BJ (cell line): ENCODE measurements at regions not wholly inside any gene's neighbourhood (a gene's known extent, or its start where the extent isn't known, plus 50 kb on each side); places are given as distances from the start of the nearest gene placed in this dataset.
"Not testable (repeated sequence)": the region's sequence is repeated elsewhere in the genome, so short reads cannot be mapped to it uniquely, and the experiment has no call there.

ENCODE experiments used
- CTCF ChIA-PET: fragments of 350-600 bp; formaldehyde crosslinking; extraction: SDS; loops from one replicate; lab custom pipeline; 2021; ENCODE audit warnings: antibody characterized with exemption, inconsistent platforms; lab: Yijun Ruan, JAX
- POLR2A ChIA-PET: fragments of 300-600 bp; sonication (Branson Sonifier 250); formaldehyde crosslinking; extraction: SDS; loops from one replicate; lab custom pipeline; 2021; ENCODE audit warnings: antibody characterized with exemption; lab: Charles Lee
- DNase-seq: peaks from one replicate; pipeline ENCODE4 v3.0.0-alpha.2; 2011; ENCODE audit warnings: low read depth
- H3K27me3 ChIP-seq: 2 replicates; pipeline ENCODE4 v1.6.0; 2011; ENCODE audit warnings: low read length; ENCODE audit not compliant: control insufficient read depth, insufficient read depth
- H3K36me3 ChIP-seq: 2 replicates; pipeline ENCODE4 v1.5.1; 2011; ENCODE audit warnings: low read length; ENCODE audit not compliant: control insufficient read depth, insufficient read depth
- H3K4me3 ChIP-seq: 2 replicates; pipeline ENCODE4 v1.5.1; 2011; ENCODE audit warnings: low read depth, mild to moderate bottlenecking, control low read depth, low read length
- TF ChIP-seq, protein P1 (sequence below): IDR thresholded peaks from 2 replicates; pipeline ENCODE4 v1.5.1; 2011; ENCODE audit warnings: low read depth, mild to moderate bottlenecking, control low read depth, inconsistent platforms, low read length, moderate library complexity; ENCODE audit not compliant: insufficient read depth

DNA sequence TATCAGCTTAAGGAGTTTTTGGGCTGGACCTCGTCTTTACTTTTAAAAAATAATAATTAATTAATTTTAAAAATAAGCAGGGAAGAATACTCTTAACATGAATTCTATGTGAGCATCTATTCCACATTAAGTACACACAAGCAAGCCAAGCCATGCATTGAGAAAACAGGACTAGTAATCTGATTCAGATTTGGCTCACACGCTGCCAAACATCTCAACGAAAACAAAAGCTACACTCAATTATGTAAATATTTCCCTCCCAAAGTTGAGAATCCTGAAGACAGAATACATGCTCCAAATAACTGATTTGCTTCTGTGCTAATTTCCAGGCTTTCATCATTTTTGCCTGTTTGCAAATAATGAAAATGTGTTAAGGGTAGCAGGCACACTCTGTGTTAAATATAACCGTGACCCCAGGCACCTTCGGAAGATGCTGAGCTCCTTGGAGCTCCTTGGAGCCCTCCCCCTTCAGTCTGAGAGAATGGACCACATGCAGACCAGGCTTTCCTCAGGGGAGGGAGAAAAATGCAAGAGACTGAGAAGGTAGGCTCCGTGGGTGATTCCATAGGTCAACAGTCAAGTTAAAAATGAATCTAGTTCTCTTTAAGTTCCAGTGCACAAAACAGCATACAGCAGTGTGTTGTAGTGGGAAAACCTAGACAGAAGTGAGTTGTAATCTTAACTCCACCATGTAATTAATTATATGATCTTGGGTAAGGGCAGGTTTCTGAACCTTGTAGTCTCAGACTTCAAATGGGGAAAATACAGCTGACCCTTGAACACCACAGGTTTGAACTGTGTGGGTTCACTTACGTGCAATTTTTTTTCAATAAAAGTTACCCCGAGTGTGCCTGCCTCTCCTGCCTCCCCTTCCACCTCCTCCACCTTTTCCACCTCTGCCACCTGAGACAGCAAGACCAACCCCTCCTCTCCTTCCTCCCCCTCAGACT, 161.3 kb upstream of the RREB1 start:
- DNase-seq: no peak
- H3K27me3 ChIP-seq: no peaks in the 10 kb centered on the region
- ChIA-PET CTCF (no interaction called here), POLR2A (no interaction called here)
- no peaks in the 10 kb centered on the region for H3K36me3 ChIP-seq
- no peak overlapping the region for H3K4me3 ChIP-seq
- TF ChIP-seq, protein P1, sequence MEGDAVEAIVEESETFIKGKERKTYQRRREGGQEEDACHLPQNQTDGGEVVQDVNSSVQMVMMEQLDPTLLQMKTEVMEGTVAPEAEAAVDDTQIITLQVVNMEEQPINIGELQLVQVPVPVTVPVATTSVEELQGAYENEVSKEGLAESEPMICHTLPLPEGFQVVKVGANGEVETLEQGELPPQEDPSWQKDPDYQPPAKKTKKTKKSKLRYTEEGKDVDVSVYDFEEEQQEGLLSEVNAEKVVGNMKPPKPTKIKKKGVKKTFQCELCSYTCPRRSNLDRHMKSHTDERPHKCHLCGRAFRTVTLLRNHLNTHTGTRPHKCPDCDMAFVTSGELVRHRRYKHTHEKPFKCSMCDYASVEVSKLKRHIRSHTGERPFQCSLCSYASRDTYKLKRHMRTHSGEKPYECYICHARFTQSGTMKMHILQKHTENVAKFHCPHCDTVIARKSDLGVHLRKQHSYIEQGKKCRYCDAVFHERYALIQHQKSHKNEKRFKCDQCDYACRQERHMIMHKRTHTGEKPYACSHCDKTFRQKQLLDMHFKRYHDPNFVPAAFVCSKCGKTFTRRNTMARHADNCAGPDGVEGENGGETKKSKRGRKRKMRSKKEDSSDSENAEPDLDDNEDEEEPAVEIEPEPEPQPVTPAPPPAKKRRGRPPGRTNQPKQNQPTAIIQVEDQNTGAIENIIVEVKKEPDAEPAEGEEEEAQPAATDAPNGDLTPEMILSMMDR: no peak

DNA sequence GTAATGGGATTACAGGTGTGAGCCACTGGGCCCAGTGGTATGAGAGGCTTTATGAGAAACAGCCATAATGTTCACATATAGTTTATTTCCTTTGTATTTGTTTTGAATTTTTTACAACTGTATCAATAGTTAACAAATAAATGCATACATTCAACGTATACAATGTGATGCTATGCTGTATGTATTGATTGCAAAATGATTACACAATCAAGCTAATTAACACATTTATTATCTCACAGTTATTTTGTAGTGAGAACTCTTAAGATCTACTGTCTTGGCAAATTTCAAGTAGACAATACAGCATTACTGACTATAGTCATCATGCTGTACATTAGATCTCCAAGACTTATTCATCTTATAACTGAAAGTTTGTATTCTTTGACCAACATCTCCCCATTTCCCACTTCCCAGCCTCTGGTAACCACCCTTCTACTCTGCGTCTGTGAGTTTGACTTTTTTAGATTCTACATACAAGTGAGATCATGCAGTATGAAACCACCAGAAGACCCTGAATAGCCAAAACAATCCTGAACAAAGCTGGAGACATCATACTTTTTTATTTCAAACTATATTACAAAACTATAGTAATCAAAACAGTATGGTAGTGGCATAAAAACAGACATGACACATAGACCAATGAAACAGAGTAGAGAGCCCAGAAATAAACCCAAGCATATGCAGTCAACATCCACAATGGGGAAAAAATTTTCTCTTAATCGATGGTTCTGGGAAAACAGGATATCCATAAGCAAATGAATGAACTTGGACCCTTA, 157.2 kb upstream of the RREB1 start:
- TF ChIP-seq, protein P1: no peak
- Histone ChIP-seq H3K4me3 (no peak overlapping the region), H3K36me3 (no peaks in the 10 kb centered on the region), H3K27me3 (no peaks in the 10 kb centered on the region)
- ChIA-PET CTCF (no interaction called here), POLR2A (no interaction called here)
- DNase-seq: no peak

DNA sequence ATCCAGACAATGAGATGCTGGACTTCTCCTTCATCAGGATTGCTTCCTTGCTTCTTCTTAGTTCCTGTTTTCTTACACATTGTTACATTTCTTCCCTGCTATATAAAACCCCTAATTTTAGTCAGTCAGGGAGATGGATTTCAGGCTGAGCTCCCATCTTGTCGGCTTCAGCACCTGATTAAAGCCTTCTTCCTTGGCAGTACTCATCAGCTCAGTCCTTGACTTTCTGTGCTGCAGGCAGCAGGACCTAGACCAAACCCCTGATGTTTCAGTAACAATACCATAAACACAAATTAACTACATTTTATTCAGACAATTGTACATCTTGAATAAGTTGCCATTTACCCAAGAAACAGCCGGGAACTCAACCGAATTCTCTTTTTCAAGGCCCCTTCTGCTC, 156.4 kb upstream of the RREB1 start:
- Histone ChIP-seq H3K4me3 (no peak overlapping the region), H3K27me3 (no peaks in the 10 kb centered on the region), H3K36me3 (no peaks in the 10 kb centered on the region)
- CTCF ChIA-PET: no interaction called here
- POLR2A ChIA-PET: no interaction called here
- no peak for DNase-seq
- TF ChIP-seq, protein P1: no peak

DNA sequence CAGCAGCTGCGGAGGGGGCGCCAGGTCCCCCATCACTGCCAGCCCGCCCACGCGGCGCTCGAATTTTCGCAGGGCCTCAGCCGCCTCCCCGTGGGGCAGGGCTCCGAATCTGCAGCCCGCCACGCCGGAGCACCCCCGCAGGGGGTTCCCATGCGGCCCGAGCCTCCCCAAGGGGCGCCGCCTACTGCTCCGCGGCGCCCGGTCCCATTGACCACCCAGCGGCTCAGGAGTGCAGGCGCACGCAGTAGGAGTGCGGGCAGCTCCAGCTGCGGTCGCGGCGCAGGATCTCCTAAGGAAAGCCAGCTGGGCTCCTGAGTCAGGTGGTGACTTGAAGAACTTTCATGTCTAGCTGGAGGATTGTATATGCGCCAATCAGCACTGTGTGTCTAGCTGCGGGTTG, 155.3 kb upstream of the RREB1 start:
- Histone ChIP-seq H3K27me3 (no peaks in the 10 kb centered on the region), H3K4me3 (no peak overlapping the region), H3K36me3 (no peaks in the 10 kb centered on the region)
- no peak for DNase-seq
- TF ChIP-seq, protein P1: no peak
- POLR2A ChIA-PET: no interaction called here
- CTCF ChIA-PET: interaction anchor here (1.2 kb wide), 1 partner anchor 34 kb away, joined by 3 read pairs; no protein-coding TSS in a partner anchor

DNA sequence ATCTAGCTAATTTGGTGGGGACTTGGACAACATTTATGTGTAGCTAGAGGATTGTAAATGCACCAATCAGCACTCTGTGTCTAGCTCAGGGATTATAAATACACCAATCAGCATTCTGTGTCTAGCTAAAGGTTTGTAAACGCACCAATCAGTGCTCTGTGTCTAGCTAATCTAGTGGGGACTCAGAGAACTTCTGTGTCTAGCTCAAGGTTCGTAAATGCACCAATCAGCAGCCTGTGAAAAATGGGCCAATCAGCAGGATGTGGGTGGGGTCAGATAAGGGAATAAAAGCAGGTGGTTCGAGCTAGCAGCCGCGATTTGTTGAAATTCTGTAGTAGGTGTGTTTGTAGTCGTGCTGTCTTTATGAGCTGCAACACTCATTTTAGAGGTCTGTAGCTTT, 154.8 kb upstream of the RREB1 start:
- H3K27me3 ChIP-seq, H3K36me3 ChIP-seq, POLR2A ChIA-PET, DNase-seq, H3K4me3 ChIP-seq: not testable (repeated sequence)
- CTCF ChIA-PET: interaction anchor here (1.2 kb wide), 1 partner anchor 33 kb away, joined by 3 read pairs; no protein-coding TSS in a partner anchor
